K562 (cell line): ENCODE measurements at regions not wholly inside any gene's neighbourhood (a gene's known extent, or its start where the extent isn't known, plus 50 kb on each side); places are given as distances from the start of the nearest gene placed in this dataset.

Source experiments
- ATAC-seq: fragments of 200-7000 bp; cut with Tn5 transposase; 3 replicates; pipeline ENCODE4 v1.9.1; 2020; ENCODE audit warnings: moderate library complexity
- BruUV-seq: library from RNA; stranded (reverse); fragments of 400-500 nt; replicated peaks from 2 replicates; lab custom pipeline; 2021; lab: Mats Ljungman, UMichigan
- CTCF ChIA-PET: fragments of 300-600 bp; formaldehyde crosslinking; extraction: SDS; loops from one replicate; lab custom pipeline; 2021; ENCODE audit warnings: low intra/inter-chr PET ratio; lab: Yijun Ruan, JAX
- POLR2A ChIA-PET: fragments of 300-600, 350-650 bp; sonication (Branson Sonifier 250); formaldehyde crosslinking; extraction: SDS; loops from one replicate; lab custom pipeline; 2021; ENCODE audit warnings: antibody characterized with exemption, inconsistent platforms; lab: Yijun Ruan, JAX
- DNase-seq, 4 experiments: peaks; one replicate each; pipeline versions ENCODE4 v3.0.0 to v3.0.0-alpha.2; 2011 to 2018; ENCODE audit warnings: low spot score in 3 of 4, mixed read lengths in 3 of 4; ENCODE audit errors: extremely low read depth in 1 of 4
- FAIRE-seq: peaks from 2 replicates; lab custom pipeline; 2011; peaks lifted over from hg19 to GRCh38; lab: Jason Lieb, UNC
- H2AFZ ChIP-seq: 2 replicates; pipeline ENCODE4 v1.6.0; 2011; ENCODE audit warnings: low read depth, low read length, control low read depth, inconsistent platforms
- H3K27ac ChIP-seq: fragments of 200-600 bp; 3 replicates; pipeline ENCODE4 v1.8.0; 2011; ENCODE audit warnings: low read depth, mild to moderate bottlenecking, control low read depth, inconsistent platforms, low read length, moderate library complexity, mixed read lengths; ENCODE audit errors: extremely low read depth
- H3K27me3 ChIP-seq, 2 experiments: fragments of 300-600 bp in 1 of 2; 2 replicates in 1 of 2; 3 replicates in 1 of 2; pipeline versions ENCODE4 v1.6.0 to v1.8.0; 2011; ENCODE audit warnings: inconsistent platforms in 2 of 2, low read length in 2 of 2, mild to moderate bottlenecking in 1 of 2, mixed read lengths in 1 of 2, moderate library complexity in 1 of 2; ENCODE audit not compliant: control insufficient read depth in 2 of 2, insufficient read depth in 2 of 2
- H3K36me3 ChIP-seq: fragments of 300-600 bp; 3 replicates; pipeline ENCODE4 v1.8.0; 2011; ENCODE audit warnings: mild to moderate bottlenecking, low read length, inconsistent platforms; ENCODE audit not compliant: control insufficient read depth, insufficient read depth
- H3K4me1 ChIP-seq, 2 experiments: fragments of 200-600 bp in 1 of 2; replicated peaks in 1 of 2; 2 replicates in 1 of 2; 3 replicates in 1 of 2; pipeline versions ENCODE4 v1.5.1 to v1.8.0; 2011; ENCODE audit warnings: inconsistent platforms in 2 of 2, low read length in 2 of 2, mild to moderate bottlenecking in 1 of 2, mixed read lengths in 1 of 2, moderate library complexity in 1 of 2; ENCODE audit not compliant: control insufficient read depth in 2 of 2, insufficient read depth in 2 of 2
- H3K4me2 ChIP-seq: 2 replicates; pipeline ENCODE4 v1.6.1; 2011; ENCODE audit warnings: low read length, control low read depth, inconsistent platforms, mixed read lengths; ENCODE audit not compliant: insufficient read depth
- H3K4me3 ChIP-seq: fragments of 200-600 bp; sonication (generic), shearing (Covaris generic); 2 replicates; pipeline ENCODE4 v1.5.1; 2016; ENCODE audit warnings: control low read depth, inconsistent platforms
- H3K79me2 ChIP-seq: fragments of 200-600 bp; 3 replicates; pipeline ENCODE4 v1.8.0; 2011; ENCODE audit warnings: low read length, inconsistent platforms; ENCODE audit not compliant: control insufficient read depth, insufficient read depth
- H3K9ac ChIP-seq, 2 experiments: 2 replicates each; pipeline versions ENCODE4 v1.6.0 to v1.6.1; 2011; ENCODE audit warnings: low read depth in 2 of 2, low read length in 2 of 2, control low read depth in 1 of 2, inconsistent platforms in 1 of 2, mild to moderate bottlenecking in 1 of 2, mixed read lengths in 1 of 2; ENCODE audit not compliant: insufficient read depth in 1 of 2
- H3K9me1 ChIP-seq: one replicate; pipeline ENCODE4 v1.6.0; 2011; ENCODE audit warnings: inconsistent platforms, mild to moderate bottlenecking, low read length, moderate library complexity; ENCODE audit not compliant: control insufficient read depth, insufficient read depth
- H3K9me3 ChIP-seq: replicated peaks from 2 replicates; pipeline ENCODE4 v1.5.1; 2011; ENCODE audit warnings: low read depth, low read length, inconsistent platforms; ENCODE audit not compliant: control insufficient read depth, insufficient read depth
- H4K20me1 ChIP-seq: replicated peaks from 2 replicates; pipeline ENCODE4 v1.6.1; 2011; ENCODE audit warnings: low read length, inconsistent platforms, mixed read lengths; ENCODE audit not compliant: control insufficient read depth, insufficient read depth
- DPF2 ChIP-seq: fragments of 450-650 bp; IDR thresholded peaks from 2 replicates; pipeline ENCODE4 v1.6.1; 2016
- HDAC8 ChIP-seq: fragments of 450-650 bp; IDR thresholded peaks from 2 replicates; pipeline ENCODE4 v1.6.1; 2016; ENCODE audit warnings: mild to moderate bottlenecking, missing genetic modification characterization, moderate library complexity, missing compliant biosample characterization
- HNRNPUL1 ChIP-seq: fragments of 200-400 bp; formaldehyde crosslinking; IDR thresholded peaks from 2 replicates; pipeline ENCODE4 v1.6.1; 2017; ENCODE audit warnings: low read length
- LCOR ChIP-seq: sonication (generic); formaldehyde crosslinking; IDR thresholded peaks from 2 replicates; pipeline ENCODE4 v1.8.0; 2022; ENCODE audit warnings: mild to moderate bottlenecking, missing genetic modification reagents
- MYNN ChIP-seq, 2 experiments: sonication (generic); formaldehyde crosslinking in 1 of 2; IDR thresholded peaks; 2 replicates each; pipeline versions ENCODE4 v1.5.0 to v1.6.1; 2016 to 2020; ENCODE audit warnings: antibody characterized with exemption in 1 of 2, missing genetic modification reagents in 1 of 2
- NFIX ChIP-seq: fragments of 250-450 bp; sonication (Bioruptor Pico); IDR thresholded peaks from 2 replicates; pipeline ENCODE4 v1.4.0; 2020; ENCODE audit warnings: low read depth, mild to moderate bottlenecking, moderate library complexity
- NFYB ChIP-seq: IDR thresholded peaks from 2 replicates; pipeline ENCODE4 v1.6.1; 2011; ENCODE audit warnings: mild to moderate bottlenecking, moderate library complexity; ENCODE audit not compliant: insufficient read length; ENCODE audit errors: extremely low read depth
- RNF2 ChIP-seq: sonication (generic); IDR thresholded peaks from 2 replicates; pipeline ENCODE4 v1.6.1; 2016
- ZNF354B ChIP-seq: fragments of 250-450 bp; sonication (Bioruptor Pico); IDR thresholded peaks from 2 replicates; pipeline ENCODE4 v1.4.0; 2020
- ZNF444 ChIP-seq: fragments of 250-450 bp; sonication (Bioruptor Pico); IDR thresholded peaks from 2 replicates; pipeline ENCODE4 v1.4.0; 2020; ENCODE audit warnings: mild to moderate bottlenecking, moderate library complexity
- ZNF717 ChIP-seq: fragments of 250-450 bp; sonication (Bioruptor Pico); IDR thresholded peaks from 2 replicates; pipeline ENCODE4 v1.5.0; 2021
- WGBS: fragments of 100-300 bp; shearing (Covaris generic); methylation state at CpG from one replicate; pipeline ENCODE4 v1.1.6; 2016; ENCODE audit warnings: low coverage, mixed read lengths; ENCODE audit not compliant: insufficient coverage; ENCODE audit errors: missing lambda C conversion rate; 5-methylcytosine and 5-hydroxymethylcytosine counted together
- in situ Hi-C: fragments of 300-500 bp; cut with MboI; formaldehyde crosslinking; loops from 4 replicates; pipeline ENCODE4 v1.15.0; 2018; ENCODE audit warnings: inconsistent platforms, mixed read lengths
- intact Hi-C: fragments of 100-400 bp; cut with micrococcal nuclease; formaldehyde crosslinking; loops from 2 replicates; pipeline ENCODE4 v1.14.2; 2022
- TF ChIP-seq, protein P1 (sequence below), 2 experiments: fragments of 450-650 bp in 1 of 2; IDR thresholded peaks; 2 replicates each; pipeline ENCODE4 v1.6.1; 2011 to 2017; ENCODE audit warnings: low read depth in 2 of 2, antibody characterized with exemption in 1 of 2, borderline replicate concordance in 1 of 2, low read length in 1 of 2, mild to moderate bottlenecking in 1 of 2, mixed read lengths in 1 of 2; ENCODE audit not compliant: control insufficient read depth in 1 of 2

- no peak overlapping the region for H3K9ac ChIP-seq
- H3K9me1 ChIP-seq: no peaks in the 10 kb centered on the region
- H4K20me1 ChIP-seq: no peaks in the 10 kb centered on the region
- H3K79me2 ChIP-seq: no peaks in the 10 kb centered on the region
- no peaks in the 10 kb centered on the region for H3K9me3 ChIP-seq
- H3K27me3 ChIP-seq: no peaks in the 10 kb centered on the region; a peak in 1 of 5 replicates
- intact Hi-C loops: no loop called here
- WGBS: 3% methylated on average over 6 of the region's 7 CpGs
- no peak overlapping the region for H3K4me3 ChIP-seq
- ATAC-seq (no peak), FAIRE-seq (no peak), DNase-seq (no peak)
- no peak overlapping the region for H3K4me2 ChIP-seq
- BruUV-seq: no TSS peak
- POLR2A ChIA-PET: no interaction called here
- no peaks in the 10 kb centered on the region for H3K36me3 ChIP-seq
- no peak for TF ChIP-seq HNRNPUL1
- TF ChIP-seq RNF2: no peak
- TF ChIP-seq ZNF444 (CRISPR knock-in tag): no peak
- no peak for TF ChIP-seq NFYB
- no peak for TF ChIP-seq ZNF717 (CRISPR knock-in tag)
- no peak for TF ChIP-seq LCOR (CRISPR knock-in tag)
- TF ChIP-seq HDAC8: no peak
- TF ChIP-seq DPF2: no peak
- TF ChIP-seq ZNF354B (CRISPR knock-in tag): no peak
- no peak for TF ChIP-seq NFIX (CRISPR knock-in tag)
- TF ChIP-seq MYNN (IDR thresholded peaks at IDR 0.05): no peak
- TF ChIP-seq MYNN (CRISPR knock-in tag; IDR thresholded peaks at IDR 0.05): no peak
- TF ChIP-seq, protein P1, sequence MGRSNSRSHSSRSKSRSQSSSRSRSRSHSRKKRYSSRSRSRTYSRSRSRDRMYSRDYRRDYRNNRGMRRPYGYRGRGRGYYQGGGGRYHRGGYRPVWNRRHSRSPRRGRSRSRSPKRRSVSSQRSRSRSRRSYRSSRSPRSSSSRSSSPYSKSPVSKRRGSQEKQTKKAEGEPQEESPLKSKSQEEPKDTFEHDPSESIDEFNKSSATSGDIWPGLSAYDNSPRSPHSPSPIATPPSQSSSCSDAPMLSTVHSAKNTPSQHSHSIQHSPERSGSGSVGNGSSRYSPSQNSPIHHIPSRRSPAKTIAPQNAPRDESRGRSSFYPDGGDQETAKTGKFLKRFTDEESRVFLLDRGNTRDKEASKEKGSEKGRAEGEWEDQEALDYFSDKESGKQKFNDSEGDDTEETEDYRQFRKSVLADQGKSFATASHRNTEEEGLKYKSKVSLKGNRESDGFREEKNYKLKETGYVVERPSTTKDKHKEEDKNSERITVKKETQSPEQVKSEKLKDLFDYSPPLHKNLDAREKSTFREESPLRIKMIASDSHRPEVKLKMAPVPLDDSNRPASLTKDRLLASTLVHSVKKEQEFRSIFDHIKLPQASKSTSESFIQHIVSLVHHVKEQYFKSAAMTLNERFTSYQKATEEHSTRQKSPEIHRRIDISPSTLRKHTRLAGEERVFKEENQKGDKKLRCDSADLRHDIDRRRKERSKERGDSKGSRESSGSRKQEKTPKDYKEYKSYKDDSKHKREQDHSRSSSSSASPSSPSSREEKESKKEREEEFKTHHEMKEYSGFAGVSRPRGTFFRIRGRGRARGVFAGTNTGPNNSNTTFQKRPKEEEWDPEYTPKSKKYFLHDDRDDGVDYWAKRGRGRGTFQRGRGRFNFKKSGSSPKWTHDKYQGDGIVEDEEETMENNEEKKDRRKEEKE (IDR thresholded peaks at IDR 0.05; ENCODE audit: borderline replicate concordance in 1 of 2, control insufficient read depth in 1 of 2, low read depth in 2 of 2, low read length in 1 of 2): no peak
- no peak overlapping the region for H3K27ac ChIP-seq
- no peak overlapping the region for H2AFZ ChIP-seq
- in situ Hi-C loops: no loop called here
- no peaks in the 10 kb centered on the region for H3K4me1 ChIP-seq
- CTCF ChIA-PET: no interaction called here
These were observed 744.4 kb upstream of the EEF2KMT start for GRCh38 chr16:5841974-5842373.
